ENCODE measurements at regions not wholly inside any gene's neighbourhood (a gene's known extent, or its start where the extent isn't known, plus 50 kb on each side); places are given as distances from the start of the nearest gene placed in this dataset.
"Not testable (repeated sequence)": the region's sequence is repeated elsewhere in the genome, so short reads cannot be mapped to it uniquely, and the experiment has no call there.

- no peak for DNase-seq
- in situ Hi-C loops (cut with HindIII; ENCODE audit: low pct_ligation_motif_present, low pct_unique_long_range_greater_than_20kb, low sequenced_read_pairs), result no loop called here
These were observed 270.5 kb upstream of the P2RY1 start for GRCh38 chr3:152564459-152564858.

- in situ Hi-C loops (cut with HindIII; ENCODE audit: low pct_ligation_motif_present, low pct_unique_long_range_greater_than_20kb, low sequenced_read_pairs), result no loop called here
- peak; percentile 45 for DNase-seq
These were observed 260.4 kb upstream of the P2RY1 start for GRCh38 chr3:152574461-152575079.

DNA sequence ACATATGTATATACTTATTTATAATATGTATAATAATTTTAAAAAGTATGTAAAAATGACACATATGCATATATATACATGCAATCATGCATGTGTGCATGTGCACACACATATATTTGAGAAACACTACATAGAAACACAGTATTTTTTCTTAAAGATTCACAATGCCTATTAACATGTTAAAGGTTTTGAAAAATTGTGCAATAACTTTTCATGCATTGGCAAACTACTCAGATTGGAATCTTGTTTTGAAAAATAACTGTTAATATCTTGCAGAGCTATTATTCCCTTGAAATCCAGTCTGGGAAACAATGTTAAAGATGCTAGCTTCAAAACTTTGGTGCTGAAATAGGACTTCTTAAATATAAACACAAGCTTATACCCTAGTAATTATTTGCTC is 256.2 kb upstream of the P2RY1 start:
- DNase-seq, result no peak
- in situ Hi-C loops (cut with HindIII; ENCODE audit: low pct_ligation_motif_present, low pct_unique_long_range_greater_than_20kb, low sequenced_read_pairs), result no loop called here

DNA sequence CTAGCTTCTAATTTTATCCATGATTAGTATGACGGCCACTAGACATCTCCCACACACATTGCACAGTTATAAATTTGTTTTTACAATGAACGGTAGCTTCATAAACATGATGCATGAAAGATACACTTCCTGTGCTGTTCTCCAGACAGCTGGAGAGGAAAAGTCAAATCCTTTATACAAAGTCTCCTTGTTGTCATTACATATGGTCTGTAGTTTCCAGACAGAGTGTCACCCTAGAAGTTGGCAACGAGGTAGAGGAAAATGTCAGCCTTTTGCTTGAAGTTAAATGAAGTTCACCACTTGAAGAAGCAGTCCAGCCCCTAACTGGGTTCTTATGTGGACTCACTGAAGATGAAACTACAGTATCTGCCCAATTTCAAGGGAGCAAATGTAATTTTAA is 253.0 kb upstream of the P2RY1 start:
- in situ Hi-C loops (cut with HindIII; ENCODE audit: low pct_ligation_motif_present, low pct_unique_long_range_greater_than_20kb, low sequenced_read_pairs), result no loop called here
- DNase-seq, result no peak

GRCh38 chr3:152583963-152584362 is 251.0 kb upstream of the P2RY1 start:
- DNase-seq, result no peak
- in situ Hi-C loops (cut with HindIII; ENCODE audit: low pct_ligation_motif_present, low pct_unique_long_range_greater_than_20kb, low sequenced_read_pairs), result no loop called here

DNA sequence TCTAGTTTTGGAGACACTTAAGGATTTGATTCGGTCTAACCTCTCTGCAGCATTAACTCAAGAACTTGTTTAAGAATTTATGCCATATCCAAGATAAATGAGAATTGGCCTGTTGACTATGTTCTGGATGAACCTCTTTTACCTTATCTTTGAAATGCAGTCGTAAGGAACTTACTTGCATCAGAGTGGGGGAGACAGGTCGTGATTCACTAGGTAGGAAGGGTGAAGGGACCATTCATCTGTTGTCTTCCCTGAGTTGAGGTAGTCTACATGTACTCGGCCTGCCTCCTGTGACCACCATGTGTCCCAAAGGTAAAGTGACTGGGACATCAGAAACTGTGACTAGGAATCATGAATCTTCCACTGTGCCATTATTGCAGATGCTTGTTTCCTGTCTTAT is 248.0 kb upstream of the P2RY1 start:
- in situ Hi-C loops (cut with HindIII; ENCODE audit: low pct_ligation_motif_present, low pct_unique_long_range_greater_than_20kb, low sequenced_read_pairs), result no loop called here
- no peak for DNase-seq

DNA sequence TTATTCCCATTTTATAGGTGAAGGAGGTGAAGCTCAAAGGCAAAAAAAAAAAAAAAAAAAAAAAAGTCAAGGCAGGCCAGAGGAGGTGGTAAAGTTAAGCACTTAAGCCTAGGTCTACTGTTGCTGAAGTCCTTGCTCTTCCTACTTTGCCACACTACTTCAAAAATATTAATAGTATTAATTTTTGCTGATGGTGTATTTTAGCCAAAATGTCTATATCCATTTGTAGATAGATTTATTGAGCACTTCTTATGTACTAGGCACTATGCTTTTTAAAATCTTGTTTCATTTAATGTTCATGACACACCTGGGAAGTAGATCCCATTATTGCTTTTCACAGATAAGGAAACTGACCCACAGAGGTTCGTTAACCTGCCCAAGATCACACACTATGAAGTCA is 247.1 kb upstream of the P2RY1 start:
- DNase-seq, result no peak
- in situ Hi-C loops (cut with HindIII; ENCODE audit: low pct_ligation_motif_present, low pct_unique_long_range_greater_than_20kb, low sequenced_read_pairs), result no loop called here

GRCh38 chr3:152589644-152590043 is 245.3 kb upstream of the P2RY1 start:
- in situ Hi-C loops (cut with HindIII; ENCODE audit: low pct_ligation_motif_present, low pct_unique_long_range_greater_than_20kb, low sequenced_read_pairs), result no loop called here
- no peak for DNase-seq

DNA sequence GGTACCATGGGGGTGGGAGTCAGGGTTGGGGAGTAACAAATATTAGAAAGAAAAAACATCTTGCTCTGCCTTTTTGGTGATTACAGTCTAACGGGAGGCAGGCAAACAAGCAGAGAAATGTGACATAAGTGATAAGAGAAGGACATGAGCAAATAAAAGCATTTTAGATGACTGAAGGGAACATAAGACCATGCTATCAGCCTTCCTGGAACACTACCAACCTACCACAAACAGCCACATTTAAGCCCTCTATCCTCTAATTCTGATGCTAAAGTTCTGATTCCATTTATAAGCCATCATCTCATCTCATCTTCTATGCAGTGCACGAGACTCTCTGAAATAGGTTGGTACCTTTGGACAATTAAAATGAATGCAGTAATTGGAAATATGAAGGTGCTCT is 243.4 kb upstream of the P2RY1 start:
- in situ Hi-C loops (cut with HindIII; ENCODE audit: low pct_ligation_motif_present, low pct_unique_long_range_greater_than_20kb, low sequenced_read_pairs), result no loop called here
- no peak for DNase-seq

DNA sequence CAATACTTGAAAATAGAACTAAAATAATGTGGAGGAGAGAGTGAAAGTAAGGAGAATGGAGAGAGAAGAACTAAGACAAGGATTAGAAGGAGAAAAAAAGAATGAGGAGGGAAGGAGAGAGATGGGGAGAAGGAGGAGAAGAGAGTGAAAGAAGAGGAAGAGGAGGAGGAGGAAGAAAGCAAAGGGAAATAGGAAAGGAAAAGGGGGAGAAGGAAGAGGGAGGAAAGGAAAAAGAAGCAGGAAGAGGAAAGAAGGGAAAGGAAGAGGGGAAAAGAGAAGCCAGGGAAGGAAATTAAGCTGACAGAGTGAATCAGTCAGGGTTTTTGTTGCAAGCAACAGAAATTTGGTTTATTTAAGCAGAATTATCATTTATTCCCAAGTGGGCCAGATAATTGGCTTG is 241.7 kb upstream of the P2RY1 start:
- in situ Hi-C loops (cut with HindIII; ENCODE audit: low pct_ligation_motif_present, low pct_unique_long_range_greater_than_20kb, low sequenced_read_pairs), result no loop called here

DNA sequence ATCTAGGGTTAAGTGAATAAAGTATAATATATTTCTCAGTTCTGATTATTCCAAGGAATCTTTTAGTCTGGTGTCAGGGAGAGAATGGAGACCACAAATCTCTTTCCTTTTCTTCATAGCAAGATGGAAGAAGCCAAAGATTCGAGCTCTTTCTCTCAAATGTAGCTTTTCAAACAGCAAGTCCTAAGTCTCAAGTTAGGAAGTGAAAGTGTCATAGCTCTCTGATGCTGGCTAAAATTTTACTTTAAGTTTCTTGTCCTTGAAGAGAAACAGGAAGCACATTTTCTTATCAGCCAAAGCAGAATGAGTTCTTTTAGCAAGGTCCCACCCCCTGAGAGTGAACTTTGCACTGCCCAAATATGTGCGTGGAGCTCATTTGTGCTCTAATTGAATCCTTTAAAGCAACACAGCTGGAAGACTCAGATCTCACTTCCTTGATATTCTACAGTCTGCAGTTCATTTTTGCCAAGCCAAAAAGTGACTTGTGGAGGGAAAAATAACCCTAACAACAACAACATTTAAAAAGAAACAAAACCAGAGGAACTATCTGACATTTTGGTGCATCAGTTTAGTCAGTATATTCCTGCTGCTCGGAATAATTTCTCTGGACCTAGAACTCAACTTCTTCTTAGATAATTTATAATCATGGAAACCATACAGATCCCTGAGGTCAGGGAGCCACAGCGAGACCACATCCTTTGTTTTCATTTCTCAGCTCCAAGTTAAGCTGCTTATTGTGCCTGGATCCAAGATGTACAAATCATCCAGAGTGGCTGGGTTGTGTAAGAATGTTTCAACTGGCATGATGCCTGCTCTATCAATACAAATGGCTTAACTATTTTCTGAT is 238.7 kb upstream of the P2RY1 start:
- in situ Hi-C loops (cut with HindIII; ENCODE audit: low pct_ligation_motif_present, low pct_unique_long_range_greater_than_20kb, low sequenced_read_pairs), result no loop called here
- no peak for DNase-seq

More for the DNA sequence above, 241.7 kb upstream of the P2RY1 start:
- no peak for DNase-seq

DNA sequence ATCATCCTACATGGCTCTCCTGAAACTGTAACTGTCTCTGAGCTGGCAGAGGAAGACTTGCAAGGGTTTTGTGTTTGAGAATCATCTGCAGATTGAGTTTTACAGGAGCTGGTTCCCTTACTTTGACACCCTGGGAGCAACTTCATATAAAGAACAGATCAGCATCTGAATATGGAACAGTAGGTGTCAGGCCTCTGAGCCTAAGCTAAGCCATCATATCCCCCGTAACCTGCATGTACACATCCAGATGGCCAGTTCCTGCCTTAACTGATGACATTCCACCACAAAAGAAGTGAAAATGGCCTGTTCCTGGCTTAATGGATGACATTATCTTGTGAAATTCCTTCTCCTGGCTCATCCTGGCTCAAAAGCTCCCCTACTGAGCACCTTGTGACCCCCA is 238.1 kb upstream of the P2RY1 start:
- in situ Hi-C loops (cut with HindIII; ENCODE audit: low pct_ligation_motif_present, low pct_unique_long_range_greater_than_20kb, low sequenced_read_pairs); DNase-seq: not testable (repeated sequence)

- no peak for DNase-seq
- in situ Hi-C loops (cut with HindIII; ENCODE audit: low pct_ligation_motif_present, low pct_unique_long_range_greater_than_20kb, low sequenced_read_pairs), result no loop called here
These were observed 228.8 kb upstream of the P2RY1 start for GRCh38 chr3:152606146-152606545.

GRCh38 chr3:152607179-152607578 is 227.8 kb upstream of the P2RY1 start:
- no peak for DNase-seq
- in situ Hi-C loops (cut with HindIII; ENCODE audit: low pct_ligation_motif_present, low pct_unique_long_range_greater_than_20kb, low sequenced_read_pairs), result no loop called here

DNA sequence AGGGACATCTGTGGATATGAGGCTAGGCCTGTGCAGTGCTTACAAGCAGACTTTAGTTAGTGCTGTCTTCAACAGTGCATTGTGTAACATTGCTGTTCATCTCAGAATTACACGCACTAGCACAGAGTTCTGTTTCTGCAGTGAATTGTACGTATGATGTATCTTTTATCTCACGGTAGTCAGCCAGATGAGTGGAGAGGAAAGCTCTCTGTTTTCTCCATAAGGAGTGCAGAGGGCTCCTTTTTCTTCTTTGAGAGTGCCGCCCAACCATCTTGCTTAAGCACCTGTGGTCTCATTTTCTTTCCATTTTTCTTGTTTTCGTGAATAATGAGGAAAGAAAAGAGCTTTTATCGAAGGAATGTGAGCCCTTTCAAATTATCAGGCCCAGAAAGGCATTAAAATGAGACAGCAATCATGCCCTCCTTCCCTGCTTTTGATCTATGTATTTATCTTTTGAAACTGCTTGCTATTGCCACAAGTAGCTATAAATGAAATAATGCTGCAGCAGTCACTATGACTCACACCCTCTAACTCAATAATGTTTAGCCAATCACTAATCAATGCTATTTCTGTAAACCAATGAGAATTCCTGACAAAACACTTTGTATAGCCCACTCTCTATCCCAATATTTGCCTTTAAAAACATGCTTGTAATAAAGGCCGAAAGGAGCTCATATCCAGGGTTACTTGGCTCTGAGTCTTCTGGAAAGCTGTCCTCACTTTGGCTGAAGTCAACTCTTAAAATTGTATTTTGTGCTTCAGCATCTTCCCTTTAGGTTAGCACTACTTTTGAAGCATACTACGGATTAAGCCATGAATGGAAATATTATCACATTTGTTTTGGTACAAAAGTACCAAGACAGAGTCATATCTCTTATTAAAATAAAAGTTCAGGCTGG is 226.0 kb upstream of the P2RY1 start:
- in situ Hi-C loops (cut with HindIII; ENCODE audit: low pct_ligation_motif_present, low pct_unique_long_range_greater_than_20kb, low sequenced_read_pairs), result no loop called here
- no peak for DNase-seq

GRCh38 chr3:152609891-152610290 is 225.0 kb upstream of the P2RY1 start:
- DNase-seq, result no peak
- in situ Hi-C loops (cut with HindIII; ENCODE audit: low pct_ligation_motif_present, low pct_unique_long_range_greater_than_20kb, low sequenced_read_pairs), result no loop called here

- in situ Hi-C loops (cut with HindIII; ENCODE audit: low pct_ligation_motif_present, low pct_unique_long_range_greater_than_20kb, low sequenced_read_pairs), result no loop called here
- DNase-seq, result no peak
These were observed 224.3 kb upstream of the P2RY1 start for GRCh38 chr3:152610622-152611021.

GRCh38 chr3:152611905-152612304 is 223.0 kb upstream of the P2RY1 start:
- no peak for DNase-seq
- in situ Hi-C loops (cut with HindIII; ENCODE audit: low pct_ligation_motif_present, low pct_unique_long_range_greater_than_20kb, low sequenced_read_pairs), result no loop called here

- no peak for DNase-seq
- in situ Hi-C loops (cut with HindIII; ENCODE audit: low pct_ligation_motif_present, low pct_unique_long_range_greater_than_20kb, low sequenced_read_pairs), result no loop called here
These were observed 221.1 kb upstream of the P2RY1 start for GRCh38 chr3:152613851-152614250.
